ENCODE measurements at regions not wholly inside any gene's neighbourhood (a gene's known extent, or its start where the extent isn't known, plus 50 kb on each side); places are given as distances from the start of the nearest gene placed in this dataset.

GRCh38 chr22:42330170-42330569, 59.7 kb upstream of the TCF20 start:
- no peak for DNase-seq (ENCODE audit: low spot score)

- no peak for DNase-seq (ENCODE audit: low spot score)
These were observed 59.1 kb upstream of the TCF20 start for GRCh38 chr22:42329504-42329903.

- DNase-seq (ENCODE audit: low spot score): no peak
These were observed 58.3 kb upstream of the TCF20 start for GRCh38 chr22:42328784-42329145.

- DNase-seq (ENCODE audit: low spot score): no peak
These were observed 57.8 kb upstream of the TCF20 start for GRCh38 chr22:42328130-42328783.

GRCh38 chr22:42327462-42328129, 57.1 kb upstream of the TCF20 start:
- no peak for DNase-seq (ENCODE audit: low spot score)

- no peak for DNase-seq (ENCODE audit: low spot score)
These were observed 56.3 kb upstream of the TCF20 start for GRCh38 chr22:42326801-42327200.

GRCh38 chr22:42326301-42326700, 55.8 kb upstream of the TCF20 start:
- DNase-seq (ENCODE audit: low spot score): no peak

- DNase-seq (ENCODE audit: low spot score): peak; percentile 51
These were observed 54.7 kb upstream of the TCF20 start for GRCh38 chr22:42324990-42325710.

- no peak for DNase-seq (ENCODE audit: low spot score)
These were observed 54.1 kb upstream of the TCF20 start for GRCh38 chr22:42324566-42324965.

- DNase-seq (ENCODE audit: low spot score): no peak
These were observed 53.5 kb upstream of the TCF20 start for GRCh38 chr22:42323971-42324370.

GRCh38 chr22:42322562-42322926, 52.1 kb upstream of the TCF20 start:
- no peak for DNase-seq (ENCODE audit: low spot score)

- no peak for DNase-seq (ENCODE audit: low spot score)
These were observed 51.6 kb upstream of the TCF20 start for GRCh38 chr22:42321908-42322561.

GRCh38 chr22:42320443-42321416, 50.3 kb upstream of the TCF20 start:
- DNase-seq (ENCODE audit: low spot score): no peak

Measured in iPS-NIHi11 (cell line).